ENCODE measurements at regions not wholly inside any gene's neighbourhood (a gene's known extent, or its start where the extent isn't known, plus 50 kb on each side); places are given as distances from the start of the nearest gene placed in this dataset.

DNA sequence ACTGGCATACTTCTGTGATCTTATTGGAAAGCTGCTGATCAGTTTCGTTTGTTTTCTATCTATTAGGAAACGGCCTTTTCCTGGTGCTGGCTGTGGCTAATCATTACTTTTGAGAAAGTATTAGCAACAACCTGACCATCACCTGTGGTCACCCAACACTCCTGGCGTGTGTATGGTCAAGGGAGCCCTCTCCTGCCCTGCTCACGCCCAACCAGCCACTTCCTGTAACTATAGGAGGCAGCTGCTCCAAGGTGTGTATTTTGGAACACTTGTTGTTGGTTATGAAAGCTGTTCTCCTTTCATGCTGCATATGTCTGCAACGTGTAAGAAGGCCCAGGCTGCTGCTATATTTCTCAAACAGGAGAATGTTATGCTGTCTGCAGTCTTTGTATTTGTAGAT lies 1582.8 kb downstream of the AACS start:
- DNase-seq (ENCODE audit: insufficient read length, low spot score) (no peak), FAIRE-seq (no peak)
- TF ChIP-seq, protein P1, sequence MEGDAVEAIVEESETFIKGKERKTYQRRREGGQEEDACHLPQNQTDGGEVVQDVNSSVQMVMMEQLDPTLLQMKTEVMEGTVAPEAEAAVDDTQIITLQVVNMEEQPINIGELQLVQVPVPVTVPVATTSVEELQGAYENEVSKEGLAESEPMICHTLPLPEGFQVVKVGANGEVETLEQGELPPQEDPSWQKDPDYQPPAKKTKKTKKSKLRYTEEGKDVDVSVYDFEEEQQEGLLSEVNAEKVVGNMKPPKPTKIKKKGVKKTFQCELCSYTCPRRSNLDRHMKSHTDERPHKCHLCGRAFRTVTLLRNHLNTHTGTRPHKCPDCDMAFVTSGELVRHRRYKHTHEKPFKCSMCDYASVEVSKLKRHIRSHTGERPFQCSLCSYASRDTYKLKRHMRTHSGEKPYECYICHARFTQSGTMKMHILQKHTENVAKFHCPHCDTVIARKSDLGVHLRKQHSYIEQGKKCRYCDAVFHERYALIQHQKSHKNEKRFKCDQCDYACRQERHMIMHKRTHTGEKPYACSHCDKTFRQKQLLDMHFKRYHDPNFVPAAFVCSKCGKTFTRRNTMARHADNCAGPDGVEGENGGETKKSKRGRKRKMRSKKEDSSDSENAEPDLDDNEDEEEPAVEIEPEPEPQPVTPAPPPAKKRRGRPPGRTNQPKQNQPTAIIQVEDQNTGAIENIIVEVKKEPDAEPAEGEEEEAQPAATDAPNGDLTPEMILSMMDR (IDR thresholded peaks at IDR 0.05; ENCODE audit: insufficient read depth, missing control alignments), result no peak

DNA sequence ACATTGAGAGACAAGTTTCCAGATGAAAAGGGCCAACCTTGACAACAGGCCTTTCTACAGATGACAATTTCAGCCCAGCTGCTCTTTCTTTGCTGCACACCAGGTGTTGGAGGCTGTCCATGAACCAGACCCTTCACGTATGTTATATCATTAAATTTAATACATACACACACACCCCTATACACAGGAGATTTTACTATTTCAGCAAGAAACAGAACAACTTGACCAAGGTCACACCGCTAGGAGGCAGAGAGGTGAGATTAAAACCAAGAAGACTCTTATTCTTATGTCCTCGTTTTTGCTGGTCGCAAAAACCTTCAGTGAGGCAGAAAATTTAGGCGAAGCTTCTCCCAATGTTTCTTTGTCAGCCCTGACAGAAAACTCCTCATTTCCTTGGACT lies 1585.9 kb downstream of the AACS start:
- DNase-seq (ENCODE audit: insufficient read length, low spot score) (no peak), FAIRE-seq (no peak)
- TF ChIP-seq, protein P1 (IDR thresholded peaks at IDR 0.05; ENCODE audit: insufficient read depth, missing control alignments), result no peak

DNA sequence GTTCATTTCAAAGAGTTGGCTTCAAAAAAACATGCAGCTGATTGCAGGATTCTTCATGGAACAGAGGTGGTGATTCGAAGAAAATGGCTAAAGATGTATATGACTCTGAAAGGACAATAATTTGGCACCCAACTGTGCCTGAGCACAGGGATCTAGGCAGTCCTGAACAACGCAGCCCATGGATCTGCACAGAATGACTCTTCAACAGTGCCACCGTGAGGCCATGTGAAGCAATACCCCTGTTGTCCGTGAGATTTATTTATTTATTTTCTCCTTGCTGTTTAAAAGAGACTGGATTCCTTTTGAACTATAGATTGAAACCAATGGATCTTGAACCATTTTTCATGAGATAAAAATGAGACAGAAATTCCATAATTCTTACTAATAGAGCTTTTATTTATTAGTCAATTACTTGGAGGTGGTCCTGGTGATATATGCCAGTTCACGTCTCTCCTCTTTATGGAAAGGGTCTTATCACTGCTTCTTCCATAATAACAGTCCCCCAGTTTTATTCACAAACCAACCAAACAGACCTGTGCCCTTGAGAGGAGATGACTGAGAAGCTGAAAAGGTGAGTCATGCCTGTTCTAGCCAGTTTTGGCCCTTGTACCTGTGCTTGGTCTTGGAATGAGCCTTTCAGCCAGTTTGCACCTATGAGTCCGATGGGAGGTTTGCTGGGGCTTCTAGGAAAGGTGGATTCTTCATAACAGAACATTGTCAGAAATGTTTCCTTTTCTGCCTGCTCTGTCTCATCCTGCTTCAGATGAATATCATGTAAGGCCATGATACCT lies 1598.3 kb downstream of the AACS start:
- DNase-seq (ENCODE audit: insufficient read length, low spot score) (no peak), FAIRE-seq (no peak)

DNA sequence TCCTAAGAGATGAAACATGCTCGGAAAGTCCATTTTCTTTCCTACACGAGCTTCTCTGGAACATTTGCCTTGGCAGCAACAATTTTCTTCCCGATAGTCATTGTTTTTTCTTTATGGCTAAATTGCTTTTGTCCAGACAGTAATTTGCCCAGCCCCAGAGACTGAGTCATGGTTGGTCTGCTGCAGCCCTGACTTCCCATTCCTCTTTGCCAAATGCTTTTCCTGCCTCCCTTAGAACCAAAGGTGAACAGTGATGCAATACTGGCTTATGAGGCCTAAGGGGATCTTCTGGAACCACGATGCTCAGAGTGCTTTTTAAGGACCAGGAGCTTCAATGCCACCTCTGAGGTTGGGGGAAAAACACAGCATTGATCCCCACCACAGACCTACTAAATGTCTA lies 1599.6 kb upstream of the TMEM132C start:
- TF ChIP-seq, protein P1 (IDR thresholded peaks at IDR 0.05; ENCODE audit: insufficient read depth, missing control alignments), result no peak
- DNase-seq (ENCODE audit: insufficient read length, low spot score) (no peak), FAIRE-seq (no peak)

More for the DNA sequence above, 1598.3 kb downstream of the AACS start:
- TF ChIP-seq, protein P1 (IDR thresholded peaks at IDR 0.05; ENCODE audit: insufficient read depth, missing control alignments), result peak; percentile 26

- DNase-seq (ENCODE audit: insufficient read length, low spot score) (no peak), FAIRE-seq (no peak)
- TF ChIP-seq, protein P1 (IDR thresholded peaks at IDR 0.05; ENCODE audit: insufficient read depth, missing control alignments), result no peak
Observed at GRCh38 chr12:126668538-126668937, 1598.4 kb upstream of the TMEM132C start.

DNA sequence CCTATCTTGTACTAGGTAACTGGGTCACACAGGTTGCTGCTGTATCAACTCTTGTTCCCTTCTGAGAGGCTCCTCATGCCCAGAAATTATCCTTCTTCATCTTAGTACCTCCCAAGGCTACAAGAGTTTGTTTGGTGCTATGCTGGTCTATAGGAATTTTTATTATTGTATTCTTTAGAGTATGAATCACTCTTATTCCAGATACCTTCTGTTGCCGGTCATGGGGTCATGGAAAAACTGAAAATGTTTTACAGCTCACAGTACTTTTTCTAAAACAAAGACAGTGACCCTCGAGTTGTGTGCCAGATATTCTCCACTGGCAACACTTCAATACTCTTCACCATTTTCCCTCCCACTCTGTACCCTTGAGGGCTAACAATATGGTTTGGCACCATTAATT lies 1598.0 kb upstream of the TMEM132C start:
- no peak for FAIRE-seq

DNA sequence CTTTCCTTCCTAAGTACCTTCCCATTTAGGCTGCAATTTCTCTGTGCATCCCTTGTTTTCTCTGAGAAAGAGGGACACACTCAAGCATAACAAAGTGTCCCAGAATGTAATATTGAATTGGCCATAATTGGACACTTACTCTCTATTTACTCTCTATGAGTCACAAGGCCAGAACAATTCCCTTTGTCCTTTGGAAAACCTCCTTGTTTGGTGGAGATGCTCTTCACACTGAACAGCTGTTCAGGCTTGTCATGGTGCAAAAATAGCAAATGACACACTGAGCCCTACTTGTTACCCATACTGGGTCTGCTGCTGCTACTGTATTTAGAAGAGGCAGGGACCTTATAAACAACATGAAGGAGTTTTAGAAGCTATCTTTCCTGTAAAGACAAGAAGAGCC lies 1590.5 kb upstream of the TMEM132C start:
- DNase-seq (ENCODE audit: insufficient read length, low spot score) (no peak), FAIRE-seq (no peak)
- TF ChIP-seq, protein P1 (IDR thresholded peaks at IDR 0.05; ENCODE audit: insufficient read depth, missing control alignments), result no peak

More for the DNA sequence above, 1598.0 kb upstream of the TMEM132C start:
- TF ChIP-seq, protein P1 (IDR thresholded peaks at IDR 0.05; ENCODE audit: insufficient read depth, missing control alignments), result no peak
- DNase-seq (ENCODE audit: insufficient read length, low spot score), result no peak
